NT2/D1 (cell line): ENCODE measurements at regions not wholly inside any gene's neighbourhood (a gene's known extent, or its start where the extent isn't known, plus 50 kb on each side); places are given as distances from the start of the nearest gene placed in this dataset.

Source experiments
- DNase-seq: peaks from one replicate; pipeline ENCODE4 v3.0.0-alpha.2; 2011; ENCODE audit warnings: low read depth, low spot score
- H3K27me3 ChIP-seq: 2 replicates; pipeline ENCODE4 v1.6.0; 2011; ENCODE audit warnings: mild to moderate bottlenecking; ENCODE audit not compliant: insufficient read length, insufficient read depth
- H3K36me3 ChIP-seq: 2 replicates; pipeline ENCODE4 v1.6.1; 2011; ENCODE audit warnings: mild to moderate bottlenecking, low read length, mixed read lengths; ENCODE audit not compliant: insufficient read depth, insufficient read length
- H3K4me1 ChIP-seq: 2 replicates; pipeline ENCODE4 v1.5.1; 2011; ENCODE audit not compliant: insufficient read depth, insufficient read length
- H3K4me3 ChIP-seq: 2 replicates; pipeline ENCODE4 v1.5.1; 2011; ENCODE audit warnings: low read depth; ENCODE audit not compliant: insufficient read length
- H3K9ac ChIP-seq: 2 replicates; pipeline ENCODE4 v1.6.0; 2011; ENCODE audit warnings: low read depth; ENCODE audit not compliant: insufficient read length
- H3K9me3 ChIP-seq: 2 replicates; pipeline ENCODE4 v1.5.1; 2011; ENCODE audit warnings: mild to moderate bottlenecking, low read length; ENCODE audit not compliant: insufficient read depth
- SUZ12 ChIP-seq: IDR thresholded peaks from 2 replicates; pipeline ENCODE4 v1.6.1; 2011; ENCODE audit not compliant: insufficient read length, insufficient read depth; ENCODE audit errors: extremely low read depth
- YY1 ChIP-seq: IDR thresholded peaks from 2 replicates; pipeline ENCODE4 v1.6.1; 2011; ENCODE audit not compliant: insufficient read length, insufficient read depth
- ZNF274 ChIP-seq: IDR thresholded peaks from 2 replicates; pipeline ENCODE4 v1.6.1; 2011; ENCODE audit warnings: mild to moderate bottlenecking, low read depth, low read length

- Histone ChIP-seq H3K9me3 (peaks cover 21% of the 10 kb centered on the region; the same call in 1 of the 2 replicates), H3K4me1 (peaks cover 6% of the 10 kb centered on the region), H3K9ac (no peak overlapping the region), H3K4me3 (no peak overlapping the region), H3K27me3 (no peaks in the 10 kb centered on the region), H3K36me3 (no peaks in the 10 kb centered on the region)
- DNase-seq = no peak
- no peak for TF ChIP-seq YY1
- no peak for TF ChIP-seq ZNF274
- TF ChIP-seq SUZ12 = no peak
Measured at GRCh38 chr1:5645929-5646328, 346.3 kb downstream of the NPHP4 start.

GRCh38 chr1:5645135-5645399 is 347.2 kb downstream of the NPHP4 start:
- Histone ChIP-seq H3K4me1 (peaks cover 6% of the 10 kb centered on the region), H3K9ac (no peak overlapping the region), H3K9me3 (peaks cover 21% of the 10 kb centered on the region; the same call in 1 of the 2 replicates), H3K36me3 (no peaks in the 10 kb centered on the region), H3K27me3 (no peaks in the 10 kb centered on the region), H3K4me3 (no peak overlapping the region)
- TF ChIP-seq YY1 (no peak), SUZ12 (no peak), ZNF274 (no peak)
- no peak for DNase-seq

DNA sequence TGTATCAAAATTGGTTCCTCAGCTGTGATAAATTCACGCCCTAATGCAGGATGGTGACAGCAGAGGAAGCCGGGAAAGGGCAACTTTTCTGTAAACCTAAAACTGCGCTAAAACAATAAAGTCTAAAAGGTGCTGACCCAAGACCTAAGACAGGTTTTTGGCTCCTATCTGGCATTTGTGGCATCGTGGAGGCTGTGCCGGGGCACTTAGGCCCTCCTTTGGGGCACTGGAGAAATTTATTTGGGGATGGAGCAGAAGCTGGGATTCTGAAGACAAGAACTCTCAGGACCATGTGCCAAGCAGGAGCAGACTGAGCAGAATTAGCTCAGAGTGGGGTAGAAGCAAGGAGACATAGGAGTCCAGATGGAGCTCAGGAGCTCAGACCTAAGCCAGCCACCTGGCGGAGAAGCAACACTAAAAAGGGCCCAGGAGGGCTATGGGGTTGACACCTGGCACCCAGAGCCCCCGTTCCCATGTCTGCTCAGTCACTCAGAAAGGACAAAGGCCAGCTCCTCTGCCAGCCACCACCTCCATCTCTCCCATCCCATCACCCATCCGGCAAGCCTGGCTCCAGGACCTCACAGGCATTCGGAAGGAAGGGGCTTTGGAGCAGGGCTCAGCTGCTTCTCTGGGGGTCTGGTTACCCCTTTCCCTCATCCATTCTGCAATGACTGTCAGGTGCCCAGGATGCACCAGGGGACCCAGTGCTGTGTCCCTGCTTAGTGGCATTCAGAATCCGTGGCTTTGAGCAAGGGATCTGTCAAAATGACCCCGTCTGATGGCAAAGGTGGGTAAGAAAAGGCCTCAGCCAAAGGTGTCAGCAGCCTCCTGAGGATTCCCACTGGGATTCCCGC is 347.7 kb downstream of the NPHP4 start:
- Histone ChIP-seq H3K36me3 (no peaks in the 10 kb centered on the region), H3K9me3 (peaks cover 21% of the 10 kb centered on the region; the same call in 1 of the 2 replicates), H3K4me1 (peaks cover 6% of the 10 kb centered on the region), H3K9ac (no peak overlapping the region), H3K4me3 (no peak overlapping the region), H3K27me3 (no peaks in the 10 kb centered on the region)
- no peak for DNase-seq
- TF ChIP-seq SUZ12 (no peak), YY1 (no peak), ZNF274 (no peak)

- TF ChIP-seq ZNF274 = no peak
- no peak for TF ChIP-seq SUZ12
- no peak for TF ChIP-seq YY1
- peaks cover 6% of the 10 kb centered on the region for H3K4me1 ChIP-seq
- peaks cover 21% of the 10 kb centered on the region; the same call in 1 of the 2 replicates for H3K9me3 ChIP-seq
- DNase-seq = no peak
- no peak overlapping the region for H3K9ac ChIP-seq
- no peaks in the 10 kb centered on the region for H3K36me3 ChIP-seq
- no peaks in the 10 kb centered on the region for H3K27me3 ChIP-seq
- H3K4me3 ChIP-seq = no peak overlapping the region
Measured at GRCh38 chr1:5643360-5644107, 348.7 kb downstream of the NPHP4 start.

DNA sequence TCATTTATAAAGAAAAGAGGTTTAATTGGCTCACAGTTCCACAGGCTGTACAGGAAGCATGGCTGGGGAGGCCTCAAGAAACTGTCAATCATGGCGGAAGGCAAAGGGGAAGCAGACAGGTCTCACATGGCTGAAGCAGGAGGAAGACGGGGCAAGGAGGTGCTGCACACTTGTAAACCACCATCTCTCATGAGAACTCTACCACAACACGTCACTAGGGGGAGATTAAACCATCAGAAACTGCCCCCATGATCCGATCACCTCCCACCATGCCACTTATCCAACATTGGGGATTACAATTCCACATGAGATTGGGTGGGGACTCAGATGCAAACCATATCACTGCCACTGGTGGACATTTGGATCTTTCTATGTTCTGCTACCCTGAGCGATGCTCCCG is 351.4 kb downstream of the NPHP4 start:
- no peak for TF ChIP-seq SUZ12
- no peak for TF ChIP-seq YY1
- TF ChIP-seq ZNF274 = no peak
- no peaks in the 10 kb centered on the region for H3K4me1 ChIP-seq
- H3K9me3 ChIP-seq = peaks cover 15% of the 10 kb centered on the region; the same call in 1 of the 2 replicates

DNA sequence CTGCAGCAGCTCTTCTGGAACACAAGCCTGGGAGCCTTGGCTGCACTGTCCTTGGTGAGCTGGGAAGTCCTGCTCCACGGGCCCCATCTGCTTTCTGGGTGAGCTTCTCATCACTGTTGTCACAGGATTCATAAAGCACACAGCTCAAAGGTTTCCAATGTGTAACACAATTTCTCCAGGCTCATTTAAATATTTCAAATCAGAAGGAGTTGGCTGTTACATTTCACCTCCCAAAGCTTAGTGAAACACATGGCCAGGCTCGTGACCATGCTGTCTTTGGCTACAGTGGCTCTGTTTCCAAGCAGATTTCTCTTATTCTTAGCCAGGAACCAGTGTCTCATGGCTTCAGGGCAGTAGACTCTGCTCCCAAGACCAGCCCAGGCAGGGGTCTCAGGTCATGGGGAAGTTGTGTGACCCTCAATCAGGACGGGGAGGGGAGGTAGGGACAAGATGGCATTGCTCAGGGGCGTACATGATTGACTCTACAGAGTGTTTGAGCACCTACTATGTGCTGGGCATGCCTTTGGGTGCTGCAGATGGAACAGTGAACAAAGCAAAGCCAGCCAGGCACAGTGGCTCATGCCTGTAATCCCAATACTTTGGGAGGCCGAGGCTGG is 353.0 kb downstream of the NPHP4 start:
- no peaks in the 10 kb centered on the region for H3K9me3 ChIP-seq
- no peak for DNase-seq
- H3K36me3 ChIP-seq = no peaks in the 10 kb centered on the region
- TF ChIP-seq SUZ12 (no peak), ZNF274 (no peak), YY1 (no peak)
- H3K4me1 ChIP-seq = no peaks in the 10 kb centered on the region
- no peak overlapping the region for H3K9ac ChIP-seq
- no peaks in the 10 kb centered on the region for H3K27me3 ChIP-seq
- H3K4me3 ChIP-seq = no peak overlapping the region

More for the DNA sequence above, 351.4 kb downstream of the NPHP4 start:
- Histone ChIP-seq H3K27me3 (no peaks in the 10 kb centered on the region), H3K9ac (no peak overlapping the region), H3K36me3 (no peaks in the 10 kb centered on the region), H3K4me3 (no peak overlapping the region)
- no peak for DNase-seq

- TF ChIP-seq SUZ12 (no peak), ZNF274 (no peak), YY1 (no peak)
Measured at GRCh38 chr1:5638582-5638981, 353.6 kb downstream of the NPHP4 start.

More at GRCh38 chr1:5638582-5638981, 353.6 kb downstream of the NPHP4 start:
- DNase-seq = no peak
- H3K27me3 ChIP-seq = no peaks in the 10 kb centered on the region
- H3K9me3 ChIP-seq = no peaks in the 10 kb centered on the region
- H3K4me1 ChIP-seq = no peaks in the 10 kb centered on the region
- H3K4me3 ChIP-seq = no peak overlapping the region
- H3K36me3 ChIP-seq = no peaks in the 10 kb centered on the region
- H3K9ac ChIP-seq = no peak overlapping the region
